ENCODE measurements at regions not wholly inside any gene's neighbourhood (a gene's known extent, or its start where the extent isn't known, plus 50 kb on each side); places are given as distances from the start of the nearest gene placed in this dataset.

DNA sequence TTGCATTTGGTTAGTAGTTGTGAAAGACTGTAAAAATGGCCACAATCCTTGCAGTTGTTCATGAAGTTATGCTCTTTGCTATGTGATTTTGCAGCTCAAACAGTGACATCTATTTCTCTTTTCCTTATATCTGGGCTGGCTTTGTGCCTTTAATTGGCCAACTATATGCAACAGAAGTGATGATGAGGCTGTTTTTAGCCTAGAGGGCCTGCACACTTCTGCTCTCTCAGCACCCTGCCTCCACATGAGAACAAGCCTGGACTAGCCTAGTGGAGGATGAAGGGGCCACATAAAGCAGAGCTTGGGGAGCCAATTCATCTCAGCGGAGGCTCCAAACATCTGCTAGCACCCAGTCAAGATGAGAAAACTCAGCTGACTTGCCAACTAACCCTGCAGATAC is 339.8 kb downstream of the OMA1 start:
- TF ChIP-seq, protein P1, sequence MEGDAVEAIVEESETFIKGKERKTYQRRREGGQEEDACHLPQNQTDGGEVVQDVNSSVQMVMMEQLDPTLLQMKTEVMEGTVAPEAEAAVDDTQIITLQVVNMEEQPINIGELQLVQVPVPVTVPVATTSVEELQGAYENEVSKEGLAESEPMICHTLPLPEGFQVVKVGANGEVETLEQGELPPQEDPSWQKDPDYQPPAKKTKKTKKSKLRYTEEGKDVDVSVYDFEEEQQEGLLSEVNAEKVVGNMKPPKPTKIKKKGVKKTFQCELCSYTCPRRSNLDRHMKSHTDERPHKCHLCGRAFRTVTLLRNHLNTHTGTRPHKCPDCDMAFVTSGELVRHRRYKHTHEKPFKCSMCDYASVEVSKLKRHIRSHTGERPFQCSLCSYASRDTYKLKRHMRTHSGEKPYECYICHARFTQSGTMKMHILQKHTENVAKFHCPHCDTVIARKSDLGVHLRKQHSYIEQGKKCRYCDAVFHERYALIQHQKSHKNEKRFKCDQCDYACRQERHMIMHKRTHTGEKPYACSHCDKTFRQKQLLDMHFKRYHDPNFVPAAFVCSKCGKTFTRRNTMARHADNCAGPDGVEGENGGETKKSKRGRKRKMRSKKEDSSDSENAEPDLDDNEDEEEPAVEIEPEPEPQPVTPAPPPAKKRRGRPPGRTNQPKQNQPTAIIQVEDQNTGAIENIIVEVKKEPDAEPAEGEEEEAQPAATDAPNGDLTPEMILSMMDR (IDR thresholded peaks at IDR 0.05 in 4 of 5, conservative IDR thresholded peaks at IDR 0.05 in 1 of 5), result no peak
- no peak for TF ChIP-seq POLR2A (IDR thresholded peaks at IDR 0.05)
